ENCODE measurements at regions not wholly inside any gene's neighbourhood (a gene's known extent, or its start where the extent isn't known, plus 50 kb on each side); places are given as distances from the start of the nearest gene placed in this dataset.

DNA sequence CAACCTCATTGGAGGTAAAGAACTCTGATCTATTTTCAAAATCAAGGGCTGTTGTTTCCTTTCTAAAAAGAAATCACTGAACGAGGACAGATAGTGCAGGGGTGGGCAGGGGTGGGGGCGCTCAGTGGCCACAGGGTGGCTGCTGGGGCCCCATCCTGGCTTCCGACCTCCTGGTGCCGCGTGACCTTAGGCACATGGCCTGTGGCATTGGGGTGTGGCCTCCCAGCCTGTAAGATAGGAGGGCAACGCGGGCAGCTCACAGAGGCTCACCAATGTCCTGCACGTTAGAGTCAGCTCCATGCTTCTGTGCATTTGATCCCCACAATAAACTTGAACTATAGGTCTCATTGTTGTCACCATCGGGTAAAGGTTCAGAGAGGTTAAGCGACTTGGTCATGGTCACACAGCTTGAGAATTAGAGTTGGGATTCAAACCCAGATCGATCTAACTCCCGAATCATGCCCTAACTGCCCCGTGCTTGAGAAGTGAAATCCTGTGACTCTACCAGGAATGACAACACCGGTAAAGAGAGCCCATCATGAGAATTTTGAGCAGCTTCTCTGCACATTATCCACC, 148.0 kb upstream of the SLC6A11 start:
- TF ChIP-seq, protein P1, sequence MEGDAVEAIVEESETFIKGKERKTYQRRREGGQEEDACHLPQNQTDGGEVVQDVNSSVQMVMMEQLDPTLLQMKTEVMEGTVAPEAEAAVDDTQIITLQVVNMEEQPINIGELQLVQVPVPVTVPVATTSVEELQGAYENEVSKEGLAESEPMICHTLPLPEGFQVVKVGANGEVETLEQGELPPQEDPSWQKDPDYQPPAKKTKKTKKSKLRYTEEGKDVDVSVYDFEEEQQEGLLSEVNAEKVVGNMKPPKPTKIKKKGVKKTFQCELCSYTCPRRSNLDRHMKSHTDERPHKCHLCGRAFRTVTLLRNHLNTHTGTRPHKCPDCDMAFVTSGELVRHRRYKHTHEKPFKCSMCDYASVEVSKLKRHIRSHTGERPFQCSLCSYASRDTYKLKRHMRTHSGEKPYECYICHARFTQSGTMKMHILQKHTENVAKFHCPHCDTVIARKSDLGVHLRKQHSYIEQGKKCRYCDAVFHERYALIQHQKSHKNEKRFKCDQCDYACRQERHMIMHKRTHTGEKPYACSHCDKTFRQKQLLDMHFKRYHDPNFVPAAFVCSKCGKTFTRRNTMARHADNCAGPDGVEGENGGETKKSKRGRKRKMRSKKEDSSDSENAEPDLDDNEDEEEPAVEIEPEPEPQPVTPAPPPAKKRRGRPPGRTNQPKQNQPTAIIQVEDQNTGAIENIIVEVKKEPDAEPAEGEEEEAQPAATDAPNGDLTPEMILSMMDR (IDR thresholded peaks at IDR 0.05; ENCODE audit: low read length): no peak
- TF ChIP-seq EZH2 (IDR thresholded peaks at IDR 0.05; ENCODE audit: borderline replicate concordance, low read length): no peak

All from OCI-LY1 (cell line).